ENCODE measurements at regions not wholly inside any gene's neighbourhood (a gene's known extent, or its start where the extent isn't known, plus 50 kb on each side); places are given as distances from the start of the nearest gene placed in this dataset.

GRCh38 chr9:99593610-99594009, 228.1 kb upstream of the NR4A3 start:
- Histone ChIP-seq H3K36me3 (ENCODE audit: control insufficient read depth, insufficient read depth, low read length) (no peaks in the 10 kb centered on the region), H3K4me3 (ENCODE audit: low read length) (no peak overlapping the region), H3K4me1 (ENCODE audit: control insufficient read depth, insufficient read depth, low read length) (no peaks in the 10 kb centered on the region), H3K9ac (ENCODE audit: low read length) (no peak overlapping the region), H3K27me3 (ENCODE audit: control insufficient read depth, insufficient read depth, low read length) (no peaks in the 10 kb centered on the region), H3K9me3 (ENCODE audit: control insufficient read depth, low read length) (no peaks in the 10 kb centered on the region)

- Histone ChIP-seq H3K9ac (ENCODE audit: low read length) (no peak overlapping the region), H3K4me3 (ENCODE audit: low read length) (no peak overlapping the region), H3K4me1 (ENCODE audit: control insufficient read depth, insufficient read depth, low read length) (no peaks in the 10 kb centered on the region)
These were observed 227.5 kb upstream of the NR4A3 start for GRCh38 chr9:99594056-99594780.

GRCh38 chr9:99595796-99596195, 225.9 kb upstream of the NR4A3 start:
- Histone ChIP-seq H3K36me3 (ENCODE audit: control insufficient read depth, insufficient read depth, low read length) (no peaks in the 10 kb centered on the region), H3K4me1 (ENCODE audit: control insufficient read depth, insufficient read depth, low read length) (no peaks in the 10 kb centered on the region), H3K9me3 (ENCODE audit: control insufficient read depth, low read length) (no peaks in the 10 kb centered on the region), H3K9ac (ENCODE audit: low read length) (no peak overlapping the region), H3K4me3 (ENCODE audit: low read length) (no peak overlapping the region), H3K27me3 (ENCODE audit: control insufficient read depth, insufficient read depth, low read length) (no peaks in the 10 kb centered on the region)

More at GRCh38 chr9:99594056-99594780, 227.5 kb upstream of the NR4A3 start:
- no peaks in the 10 kb centered on the region for H3K36me3 ChIP-seq (ENCODE audit: control insufficient read depth, insufficient read depth, low read length)
- H3K27me3 ChIP-seq (ENCODE audit: control insufficient read depth, insufficient read depth, low read length): no peaks in the 10 kb centered on the region
- H3K9me3 ChIP-seq (ENCODE audit: control insufficient read depth, low read length): no peaks in the 10 kb centered on the region

GRCh38 chr9:99601571-99602111, 220.0 kb upstream of the NR4A3 start:
- no peaks in the 10 kb centered on the region for H3K4me1 ChIP-seq (ENCODE audit: control insufficient read depth, insufficient read depth, low read length)
- no peak overlapping the region for H3K9ac ChIP-seq (ENCODE audit: low read length)
- no peaks in the 10 kb centered on the region for H3K36me3 ChIP-seq (ENCODE audit: control insufficient read depth, insufficient read depth, low read length)
- H3K27me3 ChIP-seq (ENCODE audit: control insufficient read depth, insufficient read depth, low read length): no peaks in the 10 kb centered on the region
- H3K9me3 ChIP-seq (ENCODE audit: control insufficient read depth, low read length): no peaks in the 10 kb centered on the region
- H3K4me3 ChIP-seq (ENCODE audit: low read length): no peak overlapping the region

GRCh38 chr9:99602854-99603253, 218.8 kb upstream of the NR4A3 start:
- Histone ChIP-seq H3K9me3 (ENCODE audit: control insufficient read depth, low read length) (no peaks in the 10 kb centered on the region), H3K36me3 (ENCODE audit: control insufficient read depth, insufficient read depth, low read length) (no peaks in the 10 kb centered on the region), H3K27me3 (ENCODE audit: control insufficient read depth, insufficient read depth, low read length) (no peaks in the 10 kb centered on the region), H3K4me1 (ENCODE audit: control insufficient read depth, insufficient read depth, low read length) (no peaks in the 10 kb centered on the region), H3K9ac (ENCODE audit: low read length) (no peak overlapping the region), H3K4me3 (ENCODE audit: low read length) (no peak overlapping the region)

GRCh38 chr9:99605016-99605743, 216.5 kb upstream of the NR4A3 start:
- Histone ChIP-seq H3K27me3 (ENCODE audit: control insufficient read depth, insufficient read depth, low read length) (no peaks in the 10 kb centered on the region), H3K36me3 (ENCODE audit: control insufficient read depth, insufficient read depth, low read length) (no peaks in the 10 kb centered on the region), H3K4me1 (ENCODE audit: control insufficient read depth, insufficient read depth, low read length) (no peaks in the 10 kb centered on the region), H3K9ac (ENCODE audit: low read length) (no peak overlapping the region), H3K9me3 (ENCODE audit: control insufficient read depth, low read length) (no peaks in the 10 kb centered on the region), H3K4me3 (ENCODE audit: low read length) (no peak overlapping the region)

GRCh38 chr9:99606296-99606695, 215.4 kb upstream of the NR4A3 start:
- no peaks in the 10 kb centered on the region for H3K36me3 ChIP-seq (ENCODE audit: control insufficient read depth, insufficient read depth, low read length)
- no peaks in the 10 kb centered on the region for H3K27me3 ChIP-seq (ENCODE audit: control insufficient read depth, insufficient read depth, low read length)
- no peaks in the 10 kb centered on the region for H3K4me1 ChIP-seq (ENCODE audit: control insufficient read depth, insufficient read depth, low read length)
- H3K9me3 ChIP-seq (ENCODE audit: control insufficient read depth, low read length): no peaks in the 10 kb centered on the region
- no peak overlapping the region for H3K9ac ChIP-seq (ENCODE audit: low read length)
- no peak overlapping the region for H3K4me3 ChIP-seq (ENCODE audit: low read length)

GRCh38 chr9:99606957-99607356, 214.7 kb upstream of the NR4A3 start:
- no peaks in the 10 kb centered on the region for H3K27me3 ChIP-seq (ENCODE audit: control insufficient read depth, insufficient read depth, low read length)
- no peaks in the 10 kb centered on the region for H3K36me3 ChIP-seq (ENCODE audit: control insufficient read depth, insufficient read depth, low read length)
- no peaks in the 10 kb centered on the region for H3K4me1 ChIP-seq (ENCODE audit: control insufficient read depth, insufficient read depth, low read length)
- H3K4me3 ChIP-seq (ENCODE audit: low read length): no peak overlapping the region
- H3K9me3 ChIP-seq (ENCODE audit: control insufficient read depth, low read length): no peaks in the 10 kb centered on the region
- no peak overlapping the region for H3K9ac ChIP-seq (ENCODE audit: low read length)

GRCh38 chr9:99607842-99608448, 213.7 kb upstream of the NR4A3 start:
- H3K27me3 ChIP-seq (ENCODE audit: control insufficient read depth, insufficient read depth, low read length): no peaks in the 10 kb centered on the region
- H3K9me3 ChIP-seq (ENCODE audit: control insufficient read depth, low read length): no peaks in the 10 kb centered on the region
- H3K9ac ChIP-seq (ENCODE audit: low read length): no peak overlapping the region
- no peaks in the 10 kb centered on the region for H3K4me1 ChIP-seq (ENCODE audit: control insufficient read depth, insufficient read depth, low read length)
- no peaks in the 10 kb centered on the region for H3K36me3 ChIP-seq (ENCODE audit: control insufficient read depth, insufficient read depth, low read length)
- no peak overlapping the region for H3K4me3 ChIP-seq (ENCODE audit: low read length)

GRCh38 chr9:99614341-99614740, 207.3 kb upstream of the NR4A3 start:
- Histone ChIP-seq H3K27me3 (ENCODE audit: control insufficient read depth, insufficient read depth, low read length) (no peaks in the 10 kb centered on the region), H3K9ac (ENCODE audit: low read length) (no peak overlapping the region), H3K9me3 (ENCODE audit: control insufficient read depth, low read length) (no peaks in the 10 kb centered on the region), H3K4me3 (ENCODE audit: low read length) (no peak overlapping the region), H3K36me3 (ENCODE audit: control insufficient read depth, insufficient read depth, low read length) (no peaks in the 10 kb centered on the region), H3K4me1 (ENCODE audit: control insufficient read depth, insufficient read depth, low read length) (no peaks in the 10 kb centered on the region)

- no peaks in the 10 kb centered on the region for H3K9me3 ChIP-seq (ENCODE audit: control insufficient read depth, low read length)
- H3K4me1 ChIP-seq (ENCODE audit: control insufficient read depth, insufficient read depth, low read length): no peaks in the 10 kb centered on the region
- H3K27me3 ChIP-seq (ENCODE audit: control insufficient read depth, insufficient read depth, low read length): no peaks in the 10 kb centered on the region
- H3K36me3 ChIP-seq (ENCODE audit: control insufficient read depth, insufficient read depth, low read length): no peaks in the 10 kb centered on the region
- no peak overlapping the region for H3K4me3 ChIP-seq (ENCODE audit: low read length)
- H3K9ac ChIP-seq (ENCODE audit: low read length): no peak overlapping the region
These were observed 200.6 kb upstream of the NR4A3 start for GRCh38 chr9:99621040-99621439.

GRCh38 chr9:99622679-99623078, 199.0 kb upstream of the NR4A3 start:
- Histone ChIP-seq H3K36me3 (ENCODE audit: control insufficient read depth, insufficient read depth, low read length) (no peaks in the 10 kb centered on the region), H3K27me3 (ENCODE audit: control insufficient read depth, insufficient read depth, low read length) (no peaks in the 10 kb centered on the region), H3K9me3 (ENCODE audit: control insufficient read depth, low read length) (no peaks in the 10 kb centered on the region), H3K9ac (ENCODE audit: low read length) (no peak overlapping the region), H3K4me1 (ENCODE audit: control insufficient read depth, insufficient read depth, low read length) (no peaks in the 10 kb centered on the region), H3K4me3 (ENCODE audit: low read length) (no peak overlapping the region)

All from mucosa of stomach (tissue), 1 donor.